G401.6 (cell line): ENCODE measurements at regions not wholly inside any gene's neighbourhood (a gene's known extent, or its start where the extent isn't known, plus 50 kb on each side); places are given as distances from the start of the nearest gene placed in this dataset.

Experiments used
- FAIRE-seq: peaks from 2 replicates; lab custom pipeline; 2012; peaks lifted over from hg19 to GRCh38; lab: Jason Lieb, UNC

- FAIRE-seq, result no peak
Measured at GRCh38 chr4:163871078-163871477, 376.6 kb downstream of the TMA16 start.

GRCh38 chr4:163875327-163875726 is 380.8 kb downstream of the TMA16 start:
- no peak for FAIRE-seq

- no peak for FAIRE-seq
Measured at GRCh38 chr4:163878336-163879121, 384.0 kb downstream of the TMA16 start.

- peak; percentile 75 for FAIRE-seq
Measured at GRCh38 chr4:163892417-163892816, 397.9 kb downstream of the TMA16 start.

GRCh38 chr4:163895378-163896005 is 401.0 kb downstream of the TMA16 start:
- FAIRE-seq, result no peak

GRCh38 chr4:163901319-163901718 is 406.8 kb downstream of the TMA16 start:
- no peak for FAIRE-seq

- FAIRE-seq, result no peak
Measured at GRCh38 chr4:163902417-163902816, 407.9 kb downstream of the TMA16 start.

GRCh38 chr4:163911891-163912290 is 417.4 kb downstream of the TMA16 start:
- FAIRE-seq, result no peak

- no peak for FAIRE-seq
Measured at GRCh38 chr4:163913571-163913970, 419.1 kb downstream of the TMA16 start.

- no peak for FAIRE-seq
Measured at GRCh38 chr4:163915896-163916295, 421.4 kb downstream of the TMA16 start.

- FAIRE-seq, result no peak
Measured at GRCh38 chr4:163920426-163920825, 425.9 kb downstream of the TMA16 start.

- FAIRE-seq, result no peak
Measured at GRCh38 chr4:163922302-163922701, 427.8 kb downstream of the TMA16 start.

GRCh38 chr4:163923092-163923491 is 428.6 kb downstream of the TMA16 start:
- FAIRE-seq, result no peak

GRCh38 chr4:163930086-163930485 is 435.6 kb downstream of the TMA16 start:
- FAIRE-seq, result no peak

GRCh38 chr4:163932504-163932903 is 438.0 kb downstream of the TMA16 start:
- FAIRE-seq, result no peak

- FAIRE-seq, result no peak
Measured at GRCh38 chr4:163939597-163939996, 445.1 kb downstream of the TMA16 start.

GRCh38 chr4:163941221-163941905 is 446.9 kb downstream of the TMA16 start:
- FAIRE-seq, result no peak

GRCh38 chr4:163948920-163949455 is 454.5 kb downstream of the TMA16 start:
- FAIRE-seq, result no peak

- FAIRE-seq, result no peak
Measured at GRCh38 chr4:163949976-163950601, 455.6 kb downstream of the TMA16 start.

GRCh38 chr4:163955288-163955687 is 460.8 kb downstream of the TMA16 start:
- no peak for FAIRE-seq

- no peak for FAIRE-seq
Measured at GRCh38 chr4:163958751-163959150, 464.3 kb downstream of the TMA16 start.

GRCh38 chr4:163959932-163960331 is 465.4 kb downstream of the TMA16 start:
- no peak for FAIRE-seq

GRCh38 chr4:163966612-163967011 is 472.1 kb downstream of the TMA16 start:
- no peak for FAIRE-seq
